ENCODE measurements at regions not wholly inside any gene's neighbourhood (a gene's known extent, or its start where the extent isn't known, plus 50 kb on each side); places are given as distances from the start of the nearest gene placed in this dataset.

DNA sequence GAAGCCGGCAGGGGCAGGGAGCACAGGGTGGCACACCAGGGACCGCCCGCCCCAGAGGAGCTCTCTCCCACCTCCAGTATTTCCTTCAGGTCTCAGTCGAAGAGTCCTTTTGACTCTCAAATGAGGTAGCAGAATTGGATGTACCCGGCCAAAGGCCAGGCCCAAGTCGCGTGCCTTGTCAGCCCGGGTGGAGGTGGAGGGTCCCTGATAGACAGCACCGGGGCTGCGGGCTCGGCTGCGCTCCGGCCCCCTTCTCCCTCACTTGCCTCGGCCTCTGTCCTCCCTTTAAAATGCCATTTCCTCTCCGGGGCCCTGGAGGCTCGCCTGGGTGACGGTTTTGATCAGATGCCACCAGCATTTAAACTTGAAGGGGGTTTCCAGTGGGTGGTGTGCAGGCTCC lies 198.9 kb upstream of the SOX11 start:
- ChIA-PET POLR2A (no interaction called here), CTCF (no interaction called here)
- no peak for TF ChIP-seq CTCF (IDR thresholded peaks at IDR 0.05; ENCODE audit: unreplicated experiment)
- intact Hi-C loops (cut with micrococcal nuclease): no loop called here
- Mint-ChIP-seq H3K9me3 (ENCODE audit: unreplicated experiment) (no peaks in the 10 kb centered on the region), H3K27ac (ENCODE audit: low read depth, unreplicated experiment) (no peak overlapping the region), H3K4me1 (ENCODE audit: insufficient read depth, unreplicated experiment) (peaks cover 8% of the 10 kb centered on the region), H3K27me3 (ENCODE audit: insufficient read depth, unreplicated experiment) (no peaks in the 10 kb centered on the region), H3K36me3 (ENCODE audit: insufficient read depth, unreplicated experiment) (no peaks in the 10 kb centered on the region), H3K4me3 (ENCODE audit: unreplicated experiment) (no peak overlapping the region)
- DNase-seq (ENCODE audit: unreplicated experiment): no peak
- no TSS peak for BruUV-seq (replicated peaks)

- no peaks in the 10 kb centered on the region for H3K36me3 Mint-ChIP-seq (ENCODE audit: insufficient read depth, unreplicated experiment)
These were observed 198.0 kb upstream of the SOX11 start for GRCh38 chr2:5494212-5494611.

DNA sequence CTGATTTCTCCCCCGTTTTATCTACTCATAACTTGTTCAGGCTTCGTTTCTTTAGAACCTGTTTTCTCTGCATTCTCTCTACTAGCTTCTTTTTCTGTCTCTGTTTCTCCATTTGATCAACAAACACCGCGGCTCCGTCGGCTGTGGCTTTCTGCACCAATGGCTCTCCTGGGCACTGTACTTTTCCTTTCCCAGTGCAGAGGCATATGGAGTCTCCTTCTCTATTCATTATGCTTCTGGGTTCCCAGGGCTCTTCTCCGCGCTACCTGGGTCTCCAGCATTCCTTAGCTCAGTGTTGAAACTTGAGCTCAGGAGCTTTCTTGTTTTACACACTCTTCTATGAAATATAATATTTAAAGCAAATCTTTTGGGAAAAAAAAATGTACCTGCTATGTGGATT lies 196.6 kb upstream of the SOX11 start:
- Mint-ChIP-seq H3K27ac (ENCODE audit: low read depth, unreplicated experiment) (no peak overlapping the region), H3K27me3 (ENCODE audit: insufficient read depth, unreplicated experiment) (no peaks in the 10 kb centered on the region), H3K9me3 (ENCODE audit: unreplicated experiment) (peaks cover 4% of the 10 kb centered on the region), H3K4me1 (ENCODE audit: insufficient read depth, unreplicated experiment) (peaks cover 8% of the 10 kb centered on the region), H3K4me3 (ENCODE audit: unreplicated experiment) (no peak overlapping the region), H3K36me3 (ENCODE audit: insufficient read depth, unreplicated experiment) (no peaks in the 10 kb centered on the region)
- intact Hi-C loops (cut with micrococcal nuclease): no loop called here
- DNase-seq (ENCODE audit: unreplicated experiment): no peak
- TF ChIP-seq CTCF (IDR thresholded peaks at IDR 0.05; ENCODE audit: unreplicated experiment): no peak
- no TSS peak for BruUV-seq (replicated peaks)
- ChIA-PET CTCF (no interaction called here), POLR2A (no interaction called here)

More at GRCh38 chr2:5494212-5494611, 198.0 kb upstream of the SOX11 start:
- Mint-ChIP-seq H3K4me1 (ENCODE audit: insufficient read depth, unreplicated experiment) (peaks cover 8% of the 10 kb centered on the region), H3K27ac (ENCODE audit: low read depth, unreplicated experiment) (no peak overlapping the region), H3K4me3 (ENCODE audit: unreplicated experiment) (no peak overlapping the region), H3K27me3 (ENCODE audit: insufficient read depth, unreplicated experiment) (no peaks in the 10 kb centered on the region), H3K9me3 (ENCODE audit: unreplicated experiment) (no peaks in the 10 kb centered on the region)
- DNase-seq (ENCODE audit: unreplicated experiment): no peak
- no peak for TF ChIP-seq CTCF (IDR thresholded peaks at IDR 0.05; ENCODE audit: unreplicated experiment)
- ChIA-PET CTCF (interaction anchor here (0.7 kb wide), 1 partner anchor 204 kb away, joined by 5 read pairs; no protein-coding TSS in a partner anchor), POLR2A (no interaction called here)
- no TSS peak for BruUV-seq (replicated peaks)
- intact Hi-C loops (cut with micrococcal nuclease): no loop called here

GRCh38 chr2:5497874-5498273 lies 194.3 kb upstream of the SOX11 start:
- H3K4me3 Mint-ChIP-seq (ENCODE audit: unreplicated experiment): no peak overlapping the region
- H3K36me3 Mint-ChIP-seq (ENCODE audit: insufficient read depth, unreplicated experiment): no peaks in the 10 kb centered on the region
- H3K9me3 Mint-ChIP-seq (ENCODE audit: unreplicated experiment): peaks cover 7% of the 10 kb centered on the region
- intact Hi-C loops (cut with micrococcal nuclease): no loop called here
- ChIA-PET CTCF (no interaction called here), POLR2A (interaction anchor here (0.6 kb wide), 1 partner anchor 110 kb away, joined by 3 read pairs; no protein-coding TSS in a partner anchor)
- no peak for TF ChIP-seq CTCF (IDR thresholded peaks at IDR 0.05; ENCODE audit: unreplicated experiment)
- no peaks in the 10 kb centered on the region for H3K4me1 Mint-ChIP-seq (ENCODE audit: insufficient read depth, unreplicated experiment)
- H3K27ac Mint-ChIP-seq (ENCODE audit: low read depth, unreplicated experiment): no peak overlapping the region
- DNase-seq (ENCODE audit: unreplicated experiment): no peak
- no peaks in the 10 kb centered on the region for H3K27me3 Mint-ChIP-seq (ENCODE audit: insufficient read depth, unreplicated experiment)
- BruUV-seq (replicated peaks): no TSS peak
